Activated naive CD4-positive, alpha-beta T cell treated with anti-CD3 and anti-CD28 coated beads for 36 hours (primary cell): ENCODE measurements at regions not wholly inside any gene's neighbourhood (a gene's known extent, or its start where the extent isn't known, plus 50 kb on each side); places are given as distances from the start of the nearest gene placed in this dataset.

Source experiments
- CTCF ChIA-PET: fragments of 350-600 bp; sonication (Branson Sonifier 250); formaldehyde crosslinking; loops from one replicate; lab custom pipeline; 2021; ENCODE audit warnings: antibody characterized with exemption; lab: Charles Lee
- DNase-seq: peaks from one replicate; pipeline ENCODE4 v3.0.0-alpha.2; 2020
- H3K27ac Mint-ChIP-seq: one replicate; pipeline ENCODE4 v1.8.0; 2021; ENCODE audit warnings: mild to moderate bottlenecking, mixed read lengths
- H3K27me3 Mint-ChIP-seq: one replicate; pipeline ENCODE4 v1.8.0; 2021; ENCODE audit warnings: low read depth, mixed read lengths
- H3K36me3 Mint-ChIP-seq: one replicate; pipeline ENCODE4 v1.8.0; 2021; ENCODE audit warnings: low read depth, mixed read lengths
- H3K4me1 Mint-ChIP-seq: one replicate; pipeline ENCODE4 v1.8.0; 2021; ENCODE audit warnings: low read depth, mixed read lengths
- H3K4me3 Mint-ChIP-seq: one replicate; pipeline ENCODE4 v1.8.0; 2021; ENCODE audit warnings: mild to moderate bottlenecking, moderate library complexity, mixed read lengths
- H3K9me3 Mint-ChIP-seq: one replicate; pipeline ENCODE4 v1.8.0; 2021; ENCODE audit warnings: mixed read lengths
- intact Hi-C: fragments of 100-400 bp; cut with micrococcal nuclease; formaldehyde crosslinking; loops from one replicate; pipeline ENCODE4 v1.15.1; 2023

GRCh38 chrX:39982948-39983347, 114.8 kb downstream of the BCOR start:
- Mint-ChIP-seq H3K36me3 (no peaks in the 10 kb centered on the region), H3K9me3 (no peaks in the 10 kb centered on the region), H3K4me1 (peaks cover 11% of the 10 kb centered on the region), H3K27me3 (no peaks in the 10 kb centered on the region), H3K27ac (no peak overlapping the region), H3K4me3 (no peak overlapping the region)
- CTCF ChIA-PET, result no interaction called here
- DNase-seq, result no peak
- intact Hi-C loops, result no loop called here

- CTCF ChIA-PET, result no interaction called here
- Mint-ChIP-seq H3K27ac (no peak overlapping the region), H3K4me1 (peaks cover 7% of the 10 kb centered on the region), H3K4me3 (no peak overlapping the region), H3K36me3 (no peaks in the 10 kb centered on the region), H3K9me3 (no peaks in the 10 kb centered on the region), H3K27me3 (no peaks in the 10 kb centered on the region)
- intact Hi-C loops, result no loop called here
- DNase-seq, result no peak
Observed at GRCh38 chrX:39983715-39984114, 114.0 kb downstream of the BCOR start.

- no peaks in the 10 kb centered on the region for H3K36me3 Mint-ChIP-seq
- DNase-seq, result no peak
- no peaks in the 10 kb centered on the region for H3K9me3 Mint-ChIP-seq
- no peak overlapping the region for H3K4me3 Mint-ChIP-seq
- H3K4me1 Mint-ChIP-seq, result peaks cover 7% of the 10 kb centered on the region
- no peaks in the 10 kb centered on the region for H3K27me3 Mint-ChIP-seq
- intact Hi-C loops, result no loop called here
- H3K27ac Mint-ChIP-seq, result no peak overlapping the region
- CTCF ChIA-PET, result no interaction called here
Observed at GRCh38 chrX:39984191-39984956, 113.4 kb downstream of the BCOR start.

GRCh38 chrX:39985071-39985470, 112.7 kb downstream of the BCOR start:
- Mint-ChIP-seq H3K36me3 (no peaks in the 10 kb centered on the region), H3K4me1 (peaks cover 7% of the 10 kb centered on the region), H3K4me3 (no peak overlapping the region), H3K9me3 (no peaks in the 10 kb centered on the region), H3K27ac (no peak overlapping the region), H3K27me3 (no peaks in the 10 kb centered on the region)
- CTCF ChIA-PET, result no interaction called here
- intact Hi-C loops, result no loop called here
- DNase-seq, result no peak

- Mint-ChIP-seq H3K9me3 (no peaks in the 10 kb centered on the region), H3K27ac (no peak overlapping the region), H3K27me3 (no peaks in the 10 kb centered on the region), H3K4me1 (peaks cover 5% of the 10 kb centered on the region), H3K36me3 (no peaks in the 10 kb centered on the region), H3K4me3 (no peak overlapping the region)
- CTCF ChIA-PET, result interaction anchor here (0.6 kb wide), 1 partner anchor 39 kb away, joined by 4 read pairs; no protein-coding TSS in a partner anchor
- no peak for DNase-seq
- intact Hi-C loops, result no loop called here
Observed at GRCh38 chrX:39985551-39985950, 112.2 kb downstream of the BCOR start.

- Mint-ChIP-seq H3K27me3 (no peaks in the 10 kb centered on the region), H3K36me3 (no peaks in the 10 kb centered on the region), H3K27ac (no peak overlapping the region), H3K4me1 (no peaks in the 10 kb centered on the region), H3K4me3 (no peak overlapping the region), H3K9me3 (no peaks in the 10 kb centered on the region)
- intact Hi-C loops, result no loop called here
- CTCF ChIA-PET, result no interaction called here
- DNase-seq, result no peak
Observed at GRCh38 chrX:39988496-39988895, 109.3 kb downstream of the BCOR start.

GRCh38 chrX:39990388-39990787, 107.4 kb downstream of the BCOR start:
- H3K27ac Mint-ChIP-seq, result no peak overlapping the region
- no peak overlapping the region for H3K4me3 Mint-ChIP-seq
- no peak for DNase-seq
- no peaks in the 10 kb centered on the region for H3K27me3 Mint-ChIP-seq
- H3K9me3 Mint-ChIP-seq, result no peaks in the 10 kb centered on the region
- CTCF ChIA-PET, result no interaction called here
- H3K4me1 Mint-ChIP-seq, result no peaks in the 10 kb centered on the region
- no peaks in the 10 kb centered on the region for H3K36me3 Mint-ChIP-seq
- intact Hi-C loops, result no loop called here

GRCh38 chrX:39992300-39992699, 105.5 kb downstream of the BCOR start:
- H3K4me3 Mint-ChIP-seq, result no peak overlapping the region
- no peak for DNase-seq
- no peaks in the 10 kb centered on the region for H3K4me1 Mint-ChIP-seq
- no peaks in the 10 kb centered on the region for H3K27me3 Mint-ChIP-seq
- H3K27ac Mint-ChIP-seq, result no peak overlapping the region
- intact Hi-C loops, result no loop called here
- CTCF ChIA-PET, result no interaction called here
- H3K36me3 Mint-ChIP-seq, result no peaks in the 10 kb centered on the region
- H3K9me3 Mint-ChIP-seq, result no peaks in the 10 kb centered on the region

- H3K36me3 Mint-ChIP-seq, result no peaks in the 10 kb centered on the region
Observed at GRCh38 chrX:39995457-39995856, 102.3 kb downstream of the BCOR start.

GRCh38 chrX:39996536-39996935, 101.2 kb downstream of the BCOR start:
- H3K27ac Mint-ChIP-seq, result no peak overlapping the region
- DNase-seq, result no peak
- no peaks in the 10 kb centered on the region for H3K9me3 Mint-ChIP-seq
- H3K4me1 Mint-ChIP-seq, result no peaks in the 10 kb centered on the region
- no peaks in the 10 kb centered on the region for H3K27me3 Mint-ChIP-seq
- H3K36me3 Mint-ChIP-seq, result no peaks in the 10 kb centered on the region
- CTCF ChIA-PET, result no interaction called here
- H3K4me3 Mint-ChIP-seq, result no peak overlapping the region
- intact Hi-C loops, result no loop called here

More at GRCh38 chrX:39995457-39995856, 102.3 kb downstream of the BCOR start:
- Mint-ChIP-seq H3K4me1 (no peaks in the 10 kb centered on the region), H3K27ac (no peak overlapping the region), H3K27me3 (no peaks in the 10 kb centered on the region), H3K9me3 (no peaks in the 10 kb centered on the region), H3K4me3 (no peak overlapping the region)
- CTCF ChIA-PET, result no interaction called here
- DNase-seq, result no peak
- intact Hi-C loops, result no loop called here

- Mint-ChIP-seq H3K36me3 (no peaks in the 10 kb centered on the region), H3K27ac (no peak overlapping the region), H3K27me3 (no peaks in the 10 kb centered on the region), H3K4me1 (no peaks in the 10 kb centered on the region), H3K4me3 (no peak overlapping the region), H3K9me3 (no peaks in the 10 kb centered on the region)
- DNase-seq, result no peak
- CTCF ChIA-PET, result no interaction called here
- intact Hi-C loops, result no loop called here
Observed at GRCh38 chrX:39998636-39999406, 98.9 kb downstream of the BCOR start.
